ENCODE measurements at regions not wholly inside any gene's neighbourhood (a gene's known extent, or its start where the extent isn't known, plus 50 kb on each side); places are given as distances from the start of the nearest gene placed in this dataset.
A peak's percentile ranks its signal among the peaks of the same experiment; 100 is the strongest.

- Histone ChIP-seq H3K27ac (peak overlapping the region; percentile 87 to 89), H3K9me3 (no peaks in the 10 kb centered on the region), H3K4me1 (peaks cover 9 to 37% of the 10 kb centered on the region in 2 donors), H3K4me3 (no peak overlapping the region), H3K27me3 (no peaks in the 10 kb centered on the region), H3K36me3 (no peaks in the 10 kb centered on the region)
- DNase-seq (ENCODE audit: low spot score in 2 of 2) = no peak
- intact Hi-C loops (cut with DNase I) = loop anchor here (1.0 to 10.0 kb wide), 6 partner anchors 31 to 347 kb away; partner anchors contain the start of genes RAI14 and TTC23L
- TF ChIP-seq, protein P1, sequence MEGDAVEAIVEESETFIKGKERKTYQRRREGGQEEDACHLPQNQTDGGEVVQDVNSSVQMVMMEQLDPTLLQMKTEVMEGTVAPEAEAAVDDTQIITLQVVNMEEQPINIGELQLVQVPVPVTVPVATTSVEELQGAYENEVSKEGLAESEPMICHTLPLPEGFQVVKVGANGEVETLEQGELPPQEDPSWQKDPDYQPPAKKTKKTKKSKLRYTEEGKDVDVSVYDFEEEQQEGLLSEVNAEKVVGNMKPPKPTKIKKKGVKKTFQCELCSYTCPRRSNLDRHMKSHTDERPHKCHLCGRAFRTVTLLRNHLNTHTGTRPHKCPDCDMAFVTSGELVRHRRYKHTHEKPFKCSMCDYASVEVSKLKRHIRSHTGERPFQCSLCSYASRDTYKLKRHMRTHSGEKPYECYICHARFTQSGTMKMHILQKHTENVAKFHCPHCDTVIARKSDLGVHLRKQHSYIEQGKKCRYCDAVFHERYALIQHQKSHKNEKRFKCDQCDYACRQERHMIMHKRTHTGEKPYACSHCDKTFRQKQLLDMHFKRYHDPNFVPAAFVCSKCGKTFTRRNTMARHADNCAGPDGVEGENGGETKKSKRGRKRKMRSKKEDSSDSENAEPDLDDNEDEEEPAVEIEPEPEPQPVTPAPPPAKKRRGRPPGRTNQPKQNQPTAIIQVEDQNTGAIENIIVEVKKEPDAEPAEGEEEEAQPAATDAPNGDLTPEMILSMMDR (IDR thresholded peaks at IDR 0.05) = no peak
These were observed 168.2 kb upstream of the RAI14 start for GRCh38 chr5:34487956-34488355.

DNA sequence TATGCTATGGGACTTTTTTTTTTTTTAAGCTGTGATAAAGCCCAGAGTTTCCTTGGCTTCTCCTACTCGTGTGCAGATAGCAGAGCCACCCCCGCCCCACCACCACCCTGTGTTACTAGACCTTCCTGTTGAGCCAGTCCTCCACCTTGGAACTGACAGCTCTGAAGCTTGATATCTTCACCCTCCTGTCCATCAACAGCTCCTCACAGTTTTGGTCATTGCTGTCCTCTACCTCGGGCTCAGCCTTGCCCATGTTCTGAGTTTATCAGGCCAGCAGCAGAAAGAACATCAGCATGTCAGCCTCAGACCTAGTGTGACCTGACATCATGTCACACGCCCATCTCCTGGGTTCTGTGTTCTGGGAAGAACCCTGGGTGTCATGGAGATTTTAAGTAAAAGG lies 167.1 kb upstream of the RAI14 start:
- DNase-seq (ENCODE audit: low spot score in 2 of 2) = no peak
- Histone ChIP-seq H3K4me3 (no peak overlapping the region), H3K27ac (peak overlapping the region; percentile 87 to 89), H3K9me3 (no peaks in the 10 kb centered on the region), H3K27me3 (no peaks in the 10 kb centered on the region), H3K4me1 (peaks cover 9 to 37% of the 10 kb centered on the region in 2 donors), H3K36me3 (no peaks in the 10 kb centered on the region)
- intact Hi-C loops (cut with DNase I) = loop anchor here (5.0 to 10.0 kb wide), 2 partner anchors 198 to 346 kb away; partner anchors contain the start of gene TTC23L
- TF ChIP-seq, protein P1 (IDR thresholded peaks at IDR 0.05) = no peak

DNA sequence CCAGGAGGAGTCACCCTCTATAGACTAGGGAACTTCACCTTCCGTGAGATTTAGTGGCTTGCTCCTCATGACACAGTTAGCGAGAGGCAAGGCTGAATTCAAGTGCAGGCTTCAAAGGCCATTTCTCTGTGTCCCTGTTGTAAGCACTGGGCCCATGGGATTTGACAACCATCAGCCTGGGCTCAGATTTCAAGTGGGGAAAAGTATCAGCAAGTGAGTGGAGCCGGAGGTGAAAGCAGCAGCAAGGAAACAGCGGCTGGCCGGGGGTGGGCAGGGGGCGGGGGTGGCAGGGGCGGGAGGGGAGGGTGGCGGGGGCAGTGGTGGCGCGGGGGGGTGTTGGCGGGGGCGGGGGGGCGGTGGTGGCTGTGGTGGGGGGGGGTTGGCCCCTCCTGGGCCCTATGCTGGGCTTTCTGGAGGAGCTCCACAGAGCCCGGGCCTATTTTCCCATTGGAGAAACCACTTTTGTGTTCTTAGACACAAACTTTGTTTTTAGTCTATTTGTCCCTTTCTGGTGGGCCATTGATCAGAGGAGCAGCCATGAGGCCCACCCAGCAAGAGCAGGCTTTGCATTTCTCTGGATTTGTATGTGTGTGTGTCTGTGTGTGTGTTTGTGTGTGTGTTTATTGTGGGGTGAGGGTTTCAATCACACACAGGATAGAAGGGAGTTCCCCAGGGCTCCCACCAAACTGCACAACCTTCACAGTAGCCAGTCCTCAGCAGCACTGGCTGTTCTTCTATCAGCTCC lies 165.4 kb upstream of the RAI14 start:
- no peaks in the 10 kb centered on the region for H3K36me3 ChIP-seq
- no peak for DNase-seq (ENCODE audit: low spot score in 2 of 2)
- TF ChIP-seq, protein P1 (IDR thresholded peaks at IDR 0.05) = no peak
- H3K4me1 ChIP-seq = peaks cover 9 to 37% of the 10 kb centered on the region in 2 donors
- no peak overlapping the region for H3K4me3 ChIP-seq
- no peaks in the 10 kb centered on the region for H3K9me3 ChIP-seq
- intact Hi-C loops (cut with DNase I) = no loop called here
- peak overlapping the region; percentile 87 to 89 for H3K27ac ChIP-seq
- H3K27me3 ChIP-seq = no peaks in the 10 kb centered on the region

DNA sequence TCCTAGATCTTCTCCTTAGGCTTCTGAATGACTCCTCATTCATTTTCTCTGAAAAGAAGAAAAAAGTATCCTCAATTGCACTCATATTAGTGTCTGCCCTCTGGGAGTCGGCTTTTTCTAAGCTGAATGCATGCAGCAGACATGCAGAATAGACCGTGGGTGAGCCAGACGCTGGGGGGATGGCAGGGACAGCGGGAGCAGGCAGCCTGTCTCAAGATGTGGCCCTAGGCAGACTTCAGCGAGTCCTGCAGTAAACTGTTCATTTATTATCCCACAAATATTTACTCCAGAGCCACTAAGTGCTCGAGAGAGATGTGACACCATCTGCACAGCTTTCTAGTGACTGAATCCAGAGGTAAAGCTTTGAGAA lies 164.9 kb upstream of the RAI14 start:
- H3K36me3 ChIP-seq = no peaks in the 10 kb centered on the region
- H3K27me3 ChIP-seq = no peaks in the 10 kb centered on the region
- H3K27ac ChIP-seq = peak overlapping the region; percentile 87 to 89
- no peak for DNase-seq (ENCODE audit: low spot score in 2 of 2)
- intact Hi-C loops (cut with DNase I) = no loop called here
- H3K4me1 ChIP-seq = peaks cover 9 to 42% of the 10 kb centered on the region in 2 donors
- H3K9me3 ChIP-seq = no peaks in the 10 kb centered on the region
- TF ChIP-seq, protein P1 (IDR thresholded peaks at IDR 0.05) = no peak
- H3K4me3 ChIP-seq = no peak overlapping the region

DNA sequence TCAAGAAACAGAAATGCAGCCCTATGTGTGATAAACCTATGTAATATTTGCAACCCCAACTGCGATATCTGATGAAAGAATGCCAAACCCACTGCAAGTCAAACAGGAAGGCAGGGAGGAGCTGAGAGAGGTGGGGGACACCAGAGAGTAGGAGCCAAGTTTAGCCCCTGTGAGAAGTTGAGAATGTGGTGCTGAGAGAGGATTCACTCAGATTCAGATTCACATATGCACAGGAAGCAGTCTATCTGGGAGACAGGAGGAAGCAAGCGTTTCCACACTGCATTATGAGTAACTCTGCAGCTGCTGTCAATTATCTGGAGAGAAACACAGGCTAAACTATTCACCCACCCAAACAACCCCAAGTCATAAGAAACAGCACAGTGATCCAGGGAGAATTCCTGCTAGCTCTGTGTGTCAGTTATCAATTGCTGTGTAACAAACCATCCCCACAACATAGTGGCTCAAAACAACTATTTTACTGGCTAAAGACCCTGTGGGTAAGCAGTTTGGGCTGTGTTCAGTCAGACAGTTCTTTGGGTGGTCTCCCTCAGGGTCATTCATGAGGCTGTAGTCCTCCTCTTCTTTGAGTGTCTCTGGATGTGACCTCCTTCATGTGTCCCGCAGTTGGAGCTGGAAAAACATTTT lies 161.9 kb upstream of the RAI14 start:
- Histone ChIP-seq H3K27ac (peak overlapping the region in 1 of 2 donors; percentile 47), H3K27me3 (no peaks in the 10 kb centered on the region), H3K4me3 (no peak overlapping the region), H3K9me3 (no peaks in the 10 kb centered on the region), H3K36me3 (no peaks in the 10 kb centered on the region), H3K4me1 (peaks cover 15 to 45% of the 10 kb centered on the region in 2 donors)
- intact Hi-C loops (cut with DNase I) = no loop called here
- DNase-seq (ENCODE audit: low spot score in 2 of 2) = no peak
- TF ChIP-seq, protein P1 (IDR thresholded peaks at IDR 0.05) = no peak

All from ascending aorta (tissue), 2 donors.